ENCODE measurements at regions not wholly inside any gene's neighbourhood (a gene's known extent, or its start where the extent isn't known, plus 50 kb on each side); places are given as distances from the start of the nearest gene placed in this dataset.

GRCh38 chr4:103853146-103853545 lies 133.4 kb upstream of the TACR3 start:
- TF ChIP-seq CTCF (conservative IDR thresholded peaks at IDR 0.05; ENCODE audit: low read length) (no peak), EZH2phosphoT487 (IDR thresholded peaks at IDR 0.05; ENCODE audit: borderline replicate concordance, low read depth, low read length) (no peak)

Data from OCI-LY7 (cell line).